HCT116 (cell line): ENCODE measurements at regions not wholly inside any gene's neighbourhood (a gene's known extent, or its start where the extent isn't known, plus 50 kb on each side); places are given as distances from the start of the nearest gene placed in this dataset.

Experiments used
- ATAC-seq: fragments of 200-7000 bp; cut with Tn5 transposase; 2 replicates; pipeline ENCODE4 v1.9.1; 2020; ENCODE audit warnings: mild to moderate bottlenecking, moderate library complexity
- BruUV-seq: library from RNA; stranded (reverse); fragments of 400-500 nt; replicated peaks from 2 replicates; lab custom pipeline; 2021; lab: Mats Ljungman, UMichigan
- CTCF ChIA-PET: fragments of 300-600 bp; sonication (Branson Sonifier 250); formaldehyde crosslinking; loops from one replicate; lab custom pipeline; 2021; ENCODE audit warnings: antibody characterized with exemption; lab: Charles Lee
- POLR2A ChIA-PET: fragments of 300-600, 350-600 bp; sonication (Branson Sonifier 250); formaldehyde crosslinking; loops from one replicate; lab custom pipeline; 2021; ENCODE audit warnings: antibody characterized with exemption; lab: Charles Lee
- RAD21 ChIA-PET, 2 experiments: fragments of 300-600 bp; sonication (Branson Sonifier 250); formaldehyde crosslinking; loops; one replicate each; lab custom pipeline; 2023; ENCODE audit warnings: low total read pairs in 2 of 2; ENCODE audit not compliant: uncharacterized antibody in 2 of 2, unreplicated experiment in 2 of 2, low non-redundant PET in 1 of 2; lab: Charles Lee
- DNase-seq: peaks from one replicate; pipeline ENCODE4 v3.0.0-alpha.2; 2010; ENCODE audit warnings: low read depth, low spot score
- H2AFZ ChIP-seq: fragments of 200-600 bp; shearing (Covaris generic), sonication (generic); 2 replicates; pipeline ENCODE4 v1.6.1; 2017; ENCODE audit warnings: low read depth, mixed run types, mixed read lengths, antibody characterized with exemption, low read length; ENCODE audit not compliant: poor library complexity, severe bottlenecking
- H3K27ac ChIP-seq: 2 replicates; pipeline ENCODE4 v1.5.1; 2012; ENCODE audit warnings: low read depth, low read length
- H3K27me3 ChIP-seq: fragments of 200-600 bp; sonication (generic); 2 replicates; pipeline ENCODE4 v1.6.1; 2016; ENCODE audit warnings: mixed run types, low read length, mixed read lengths; ENCODE audit not compliant: insufficient read depth
- H3K36me3 ChIP-seq, 2 experiments: fragments of 200-500 bp in 1 of 2; fragments of 200-600 bp in 1 of 2; sonication (Bioruptor generic) in 1 of 2; sonication (generic) in 1 of 2; 2 replicates each; pipeline versions ENCODE4 v1.5.1 to v1.6.1; 2014 to 2016; ENCODE audit warnings: low read length in 2 of 2, inconsistent platforms in 1 of 2, mixed read lengths in 1 of 2, mixed run types in 1 of 2; ENCODE audit not compliant: insufficient read depth in 2 of 2, control insufficient read depth in 1 of 2
- H3K4me1 ChIP-seq, 2 experiments: fragments of 200-600 bp in 1 of 2; sonication (generic) in 1 of 2; 2 replicates each; pipeline versions ENCODE4 v1.5.1 to v1.6.1; 2012 to 2017; ENCODE audit warnings: low read length in 2 of 2, inconsistent platforms in 1 of 2, mild to moderate bottlenecking in 1 of 2, mixed read lengths in 1 of 2, mixed run types in 1 of 2, moderate library complexity in 1 of 2; ENCODE audit not compliant: insufficient read depth in 2 of 2, control insufficient read depth in 1 of 2
- H3K4me2 ChIP-seq: fragments of 200-600 bp; sonication (generic); 2 replicates; pipeline ENCODE4 v1.6.1; 2017; ENCODE audit warnings: mixed run types, low read length, mixed read lengths
- H3K4me3 ChIP-seq, 2 experiments: fragments of 200-600 bp in 1 of 2; sonication (generic) in 1 of 2; replicated peaks in 1 of 2; 2 replicates each; pipeline ENCODE4 v1.5.1; 2011 to 2016; ENCODE audit warnings: low read length in 2 of 2, control low read depth in 1 of 2, low read depth in 1 of 2, mild to moderate bottlenecking in 1 of 2, mixed read lengths in 1 of 2, mixed run types in 1 of 2
- H3K79me2 ChIP-seq: fragments of 200-600 bp; sonication (generic); 2 replicates; pipeline ENCODE4 v1.6.1; 2017; ENCODE audit warnings: mild to moderate bottlenecking, mixed run types, low read length, moderate library complexity, mixed read lengths; ENCODE audit not compliant: insufficient read depth
- H3K9ac ChIP-seq: fragments of 200-600 bp; sonication (generic); 2 replicates; pipeline ENCODE4 v1.6.1; 2016; ENCODE audit warnings: low read length, mixed read lengths
- H3K9me2 ChIP-seq: fragments of 200-600 bp; sonication (generic), shearing (Covaris generic); 2 replicates; pipeline ENCODE4 v1.6.1; 2017; ENCODE audit warnings: mixed run types, mild to moderate bottlenecking, moderate library complexity; ENCODE audit not compliant: insufficient read depth
- H3K9me3 ChIP-seq, 2 experiments: fragments of 200-500 bp in 1 of 2; fragments of 200-600 bp in 1 of 2; sonication (Bioruptor generic) in 1 of 2; sonication (generic) in 1 of 2; 2 replicates each; pipeline ENCODE4 v1.6.1; 2014 to 2017; ENCODE audit warnings: low read length in 2 of 2, mixed read lengths in 2 of 2, inconsistent platforms in 1 of 2, low read depth in 1 of 2, mild to moderate bottlenecking in 1 of 2, mixed run types in 1 of 2, moderate library complexity in 1 of 2; ENCODE audit not compliant: control insufficient read depth in 1 of 2, insufficient read depth in 1 of 2
- H4K20me1 ChIP-seq: fragments of 200-600 bp; sonication (generic), shearing (Covaris generic); 2 replicates; pipeline ENCODE4 v1.6.1; 2017; ENCODE audit warnings: mixed run types, mild to moderate bottlenecking, moderate library complexity; ENCODE audit not compliant: insufficient read depth
- ATF3 ChIP-seq: IDR thresholded peaks from 2 replicates; pipeline ENCODE4 v1.6.1; 2012
- ELF1 ChIP-seq: IDR thresholded peaks from 2 replicates; pipeline ENCODE4 v1.6.1; 2012; ENCODE audit warnings: low read depth, borderline replicate concordance
- EZH2 ChIP-seq: fragments of 200-600 bp; sonication (generic); IDR thresholded peaks from 2 replicates; pipeline ENCODE4 v1.6.1; 2017; ENCODE audit warnings: antibody characterized with exemption, mixed run types
- EZH2phosphoT487 ChIP-seq: fragments of 200-600 bp; IDR thresholded peaks from 2 replicates; pipeline ENCODE4 v1.6.1; 2018; ENCODE audit warnings: antibody characterized with exemption, borderline replicate concordance
- FOSL1 ChIP-seq: IDR thresholded peaks from 2 replicates; pipeline ENCODE4 v1.6.1; 2012; ENCODE audit warnings: low read depth
- POLR2A ChIP-seq: IDR thresholded peaks from 2 replicates; pipeline ENCODE4 v1.7.0; 2011; ENCODE audit warnings: borderline replicate concordance; ENCODE audit not compliant: insufficient read depth, insufficient read length; ENCODE audit errors: extremely low read depth
- POLR2AphosphoS5 ChIP-seq: IDR thresholded peaks from 2 replicates; pipeline ENCODE4 v1.6.1; 2011; ENCODE audit warnings: mild to moderate bottlenecking, low read depth, low read length, moderate library complexity
- SIN3A ChIP-seq: IDR thresholded peaks from 2 replicates; pipeline ENCODE4 v1.6.1; 2012; ENCODE audit warnings: low read depth
- SRF ChIP-seq: IDR thresholded peaks from 2 replicates; pipeline ENCODE4 v1.6.1; 2012; ENCODE audit warnings: low read depth
- TCF7L2 ChIP-seq: IDR thresholded peaks from 2 replicates; pipeline ENCODE4 v1.7.0; 2011; ENCODE audit warnings: borderline replicate concordance, inconsistent platforms; ENCODE audit not compliant: insufficient read depth, insufficient read length; ENCODE audit errors: extremely low read depth
- YY1 ChIP-seq: IDR thresholded peaks from 2 replicates; pipeline ENCODE4 v1.6.1; 2011; ENCODE audit warnings: low read length, low read depth, moderate library complexity, mild to moderate bottlenecking; ENCODE audit not compliant: insufficient replicate concordance; ENCODE audit errors: extremely low read depth
- ZBTB33 ChIP-seq: IDR thresholded peaks from 2 replicates; pipeline ENCODE4 v1.6.1; 2011; ENCODE audit warnings: mild to moderate bottlenecking, low read length, moderate library complexity; ENCODE audit not compliant: insufficient replicate concordance; ENCODE audit errors: extremely low read depth
- intact Hi-C: fragments of 100-400 bp; cut with micrococcal nuclease; formaldehyde crosslinking; loops from 2 replicates; pipeline ENCODE4 v1.10.0; 2022
- TF ChIP-seq, protein P1 (sequence below): IDR thresholded peaks from 2 replicates; pipeline ENCODE4 v1.6.1; 2012; ENCODE audit warnings: low read depth
- TF ChIP-seq, protein P2 (sequence below): IDR thresholded peaks from 2 replicates; pipeline ENCODE4 v1.6.1; 2012

- no TSS peak for BruUV-seq
- Histone ChIP-seq H3K4me1 (no peaks in the 10 kb centered on the region), H3K9ac (no peak overlapping the region), H3K4me2 (no peak overlapping the region)
- RAD21 ChIA-PET, result no interaction called here
- intact Hi-C loops, result no loop called here
- POLR2A ChIA-PET, result no interaction called here
- DNase-seq (no peak), ATAC-seq (no peak)
- CTCF ChIA-PET, result no interaction called here
- TF ChIP-seq TCF7L2 (no peak), ATF3 (no peak), YY1 (no peak), ZBTB33 (no peak), POLR2A (no peak), SRF (no peak), POLR2AphosphoS5 (no peak), ELF1 (no peak), EZH2phosphoT487 (no peak), EZH2 (no peak), SIN3A (no peak), FOSL1 (no peak)
- TF ChIP-seq, protein P1, sequence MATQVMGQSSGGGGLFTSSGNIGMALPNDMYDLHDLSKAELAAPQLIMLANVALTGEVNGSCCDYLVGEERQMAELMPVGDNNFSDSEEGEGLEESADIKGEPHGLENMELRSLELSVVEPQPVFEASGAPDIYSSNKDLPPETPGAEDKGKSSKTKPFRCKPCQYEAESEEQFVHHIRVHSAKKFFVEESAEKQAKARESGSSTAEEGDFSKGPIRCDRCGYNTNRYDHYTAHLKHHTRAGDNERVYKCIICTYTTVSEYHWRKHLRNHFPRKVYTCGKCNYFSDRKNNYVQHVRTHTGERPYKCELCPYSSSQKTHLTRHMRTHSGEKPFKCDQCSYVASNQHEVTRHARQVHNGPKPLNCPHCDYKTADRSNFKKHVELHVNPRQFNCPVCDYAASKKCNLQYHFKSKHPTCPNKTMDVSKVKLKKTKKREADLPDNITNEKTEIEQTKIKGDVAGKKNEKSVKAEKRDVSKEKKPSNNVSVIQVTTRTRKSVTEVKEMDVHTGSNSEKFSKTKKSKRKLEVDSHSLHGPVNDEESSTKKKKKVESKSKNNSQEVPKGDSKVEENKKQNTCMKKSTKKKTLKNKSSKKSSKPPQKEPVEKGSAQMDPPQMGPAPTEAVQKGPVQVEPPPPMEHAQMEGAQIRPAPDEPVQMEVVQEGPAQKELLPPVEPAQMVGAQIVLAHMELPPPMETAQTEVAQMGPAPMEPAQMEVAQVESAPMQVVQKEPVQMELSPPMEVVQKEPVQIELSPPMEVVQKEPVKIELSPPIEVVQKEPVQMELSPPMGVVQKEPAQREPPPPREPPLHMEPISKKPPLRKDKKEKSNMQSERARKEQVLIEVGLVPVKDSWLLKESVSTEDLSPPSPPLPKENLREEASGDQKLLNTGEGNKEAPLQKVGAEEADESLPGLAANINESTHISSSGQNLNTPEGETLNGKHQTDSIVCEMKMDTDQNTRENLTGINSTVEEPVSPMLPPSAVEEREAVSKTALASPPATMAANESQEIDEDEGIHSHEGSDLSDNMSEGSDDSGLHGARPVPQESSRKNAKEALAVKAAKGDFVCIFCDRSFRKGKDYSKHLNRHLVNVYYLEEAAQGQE, result no peak
- TF ChIP-seq, protein P2, sequence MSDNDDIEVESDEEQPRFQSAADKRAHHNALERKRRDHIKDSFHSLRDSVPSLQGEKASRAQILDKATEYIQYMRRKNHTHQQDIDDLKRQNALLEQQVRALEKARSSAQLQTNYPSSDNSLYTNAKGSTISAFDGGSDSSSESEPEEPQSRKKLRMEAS, result no peak
- TF ChIP-seq, all 23 proteins: peak for 0
- Histone ChIP-seq H3K27ac (no peak overlapping the region), H3K36me3 (no peaks in the 10 kb centered on the region), H3K79me2 (no peaks in the 10 kb centered on the region), H3K9me3 (no peaks in the 10 kb centered on the region), H3K4me3 (no peak overlapping the region), H3K9me2 (no peaks in the 10 kb centered on the region), H4K20me1 (no peaks in the 10 kb centered on the region), H3K27me3 (no peaks in the 10 kb centered on the region), H2AFZ (no peak overlapping the region)
These were observed 326.3 kb downstream of the C4orf33 start for GRCh38 chr4:129422277-129422676.
